ENCODE measurements at regions not wholly inside any gene's neighbourhood (a gene's known extent, or its start where the extent isn't known, plus 50 kb on each side); places are given as distances from the start of the nearest gene placed in this dataset.

DNA sequence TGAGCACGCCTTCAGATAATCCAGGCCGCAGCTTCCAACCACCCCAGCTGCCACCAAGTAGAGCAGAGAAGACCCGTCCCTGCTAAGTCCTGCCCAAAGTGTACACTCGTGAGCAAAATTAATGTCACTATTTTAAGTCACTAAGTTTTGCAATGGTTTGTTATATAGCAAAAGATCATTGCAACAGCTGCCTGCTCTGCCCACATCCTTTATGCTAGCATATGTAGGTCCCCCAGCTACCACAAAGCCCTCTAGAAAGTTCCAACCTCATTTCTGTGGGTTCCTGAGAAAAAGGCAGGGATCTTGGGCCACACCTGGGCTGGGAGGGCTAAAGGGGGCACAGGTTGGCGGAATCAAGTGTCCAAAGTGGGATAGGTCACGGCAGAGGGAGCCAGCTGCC, 346.9 kb downstream of the BCOR start:
- CTCF ChIA-PET, result no interaction called here
- H3K9me3 Mint-ChIP-seq (ENCODE audit: low read depth, unreplicated experiment), result no peaks in the 10 kb centered on the region
- no peak for DNase-seq
- H3K4me3 Mint-ChIP-seq (ENCODE audit: low read depth, unreplicated experiment), result no peak overlapping the region
- BruUV-seq (replicated peaks), result no TSS peak
- H3K27me3 Mint-ChIP-seq (ENCODE audit: unreplicated experiment), result no peaks in the 10 kb centered on the region
- H3K4me1 Mint-ChIP-seq (ENCODE audit: low read depth, unreplicated experiment), result peaks cover 26% of the 10 kb centered on the region
- intact Hi-C loops (cut with micrococcal nuclease; ENCODE audit: unreplicated experiment), result no loop called here
- H3K36me3 Mint-ChIP-seq (ENCODE audit: insufficient read depth, unreplicated experiment), result peaks cover 24% of the 10 kb centered on the region
- TF ChIP-seq, protein P1, sequence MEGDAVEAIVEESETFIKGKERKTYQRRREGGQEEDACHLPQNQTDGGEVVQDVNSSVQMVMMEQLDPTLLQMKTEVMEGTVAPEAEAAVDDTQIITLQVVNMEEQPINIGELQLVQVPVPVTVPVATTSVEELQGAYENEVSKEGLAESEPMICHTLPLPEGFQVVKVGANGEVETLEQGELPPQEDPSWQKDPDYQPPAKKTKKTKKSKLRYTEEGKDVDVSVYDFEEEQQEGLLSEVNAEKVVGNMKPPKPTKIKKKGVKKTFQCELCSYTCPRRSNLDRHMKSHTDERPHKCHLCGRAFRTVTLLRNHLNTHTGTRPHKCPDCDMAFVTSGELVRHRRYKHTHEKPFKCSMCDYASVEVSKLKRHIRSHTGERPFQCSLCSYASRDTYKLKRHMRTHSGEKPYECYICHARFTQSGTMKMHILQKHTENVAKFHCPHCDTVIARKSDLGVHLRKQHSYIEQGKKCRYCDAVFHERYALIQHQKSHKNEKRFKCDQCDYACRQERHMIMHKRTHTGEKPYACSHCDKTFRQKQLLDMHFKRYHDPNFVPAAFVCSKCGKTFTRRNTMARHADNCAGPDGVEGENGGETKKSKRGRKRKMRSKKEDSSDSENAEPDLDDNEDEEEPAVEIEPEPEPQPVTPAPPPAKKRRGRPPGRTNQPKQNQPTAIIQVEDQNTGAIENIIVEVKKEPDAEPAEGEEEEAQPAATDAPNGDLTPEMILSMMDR (IDR thresholded peaks at IDR 0.05; ENCODE audit: unreplicated experiment), result no peak
- H3K27ac Mint-ChIP-seq (ENCODE audit: unreplicated experiment), result no peak overlapping the region

DNA sequence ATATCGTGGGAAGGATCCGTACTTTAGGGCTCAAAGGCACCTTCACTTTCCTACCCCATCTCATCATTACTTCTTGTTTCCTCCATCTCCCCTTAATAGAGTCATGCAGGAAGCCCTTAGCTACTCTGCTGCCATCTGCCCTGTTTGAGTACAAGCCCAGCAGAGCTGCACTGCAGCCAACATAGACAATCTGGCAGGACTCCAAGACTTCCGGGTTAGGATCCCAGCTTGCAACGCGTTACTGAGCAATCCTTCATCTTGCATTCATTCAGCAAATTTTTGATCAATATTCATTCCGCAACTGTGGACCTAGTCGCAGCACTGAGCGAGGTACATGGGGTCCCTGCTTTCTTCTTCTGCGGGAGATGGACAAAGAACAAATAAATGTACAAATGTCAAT, 344.9 kb downstream of the BCOR start:
- CTCF ChIA-PET, result interaction anchor here (0.9 to 1.1 kb wide), 2 partner anchors 22 to 48 kb away, joined by 3 to 4 read pairs; no protein-coding TSS in a partner anchor
- Mint-ChIP-seq H3K4me3 (ENCODE audit: low read depth, unreplicated experiment) (no peak overlapping the region), H3K36me3 (ENCODE audit: insufficient read depth, unreplicated experiment) (peaks cover 28% of the 10 kb centered on the region), H3K9me3 (ENCODE audit: low read depth, unreplicated experiment) (no peaks in the 10 kb centered on the region), H3K4me1 (ENCODE audit: low read depth, unreplicated experiment) (peaks cover 21% of the 10 kb centered on the region), H3K27ac (ENCODE audit: unreplicated experiment) (peak overlapping the region; percentile 95), H3K27me3 (ENCODE audit: unreplicated experiment) (no peaks in the 10 kb centered on the region)
- DNase-seq, result peak; percentile 54
- BruUV-seq (replicated peaks), result no TSS peak
- intact Hi-C loops (cut with micrococcal nuclease; ENCODE audit: unreplicated experiment), result no loop called here
- TF ChIP-seq, protein P1 (IDR thresholded peaks at IDR 0.05; ENCODE audit: unreplicated experiment), result no peak

DNA sequence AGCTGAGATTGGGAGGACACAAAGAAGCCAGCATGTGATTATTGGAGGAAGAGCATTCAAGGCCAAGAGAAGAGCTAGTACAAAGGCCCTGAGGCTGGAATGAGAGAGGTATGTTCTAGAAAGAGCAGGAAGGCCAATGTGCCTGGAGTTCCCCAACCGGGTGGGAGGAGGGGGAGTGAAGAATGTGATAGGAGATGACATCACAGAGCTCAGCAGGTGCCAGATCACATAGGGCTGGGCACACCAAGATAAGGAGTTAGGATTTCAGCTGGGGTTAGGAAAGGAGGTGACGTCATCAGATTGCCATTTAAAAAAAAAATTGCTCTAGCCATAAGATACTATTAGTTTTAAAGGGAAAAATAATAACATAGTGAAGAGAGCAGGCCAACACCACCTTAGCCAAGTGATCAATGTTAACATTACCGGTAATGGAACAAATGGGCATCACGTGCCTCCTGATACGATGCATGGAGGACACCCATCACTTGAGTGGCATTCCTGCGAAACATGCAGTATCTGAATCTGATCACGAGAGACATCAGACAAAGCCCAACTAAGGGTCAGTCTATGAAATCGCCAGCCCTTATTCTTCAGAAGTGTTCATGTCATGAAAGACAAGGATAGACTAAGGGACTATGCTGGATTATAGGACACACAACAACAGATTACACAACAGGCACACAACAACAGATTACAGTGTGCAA, 344.3 kb downstream of the BCOR start:
- CTCF ChIA-PET, result interaction anchor here (0.9 to 1.1 kb wide), 2 partner anchors 23 to 48 kb away, joined by 3 to 4 read pairs; no protein-coding TSS in a partner anchor
- intact Hi-C loops (cut with micrococcal nuclease; ENCODE audit: unreplicated experiment), result no loop called here
- TF ChIP-seq, protein P1 (IDR thresholded peaks at IDR 0.05; ENCODE audit: unreplicated experiment), result no peak

DNA sequence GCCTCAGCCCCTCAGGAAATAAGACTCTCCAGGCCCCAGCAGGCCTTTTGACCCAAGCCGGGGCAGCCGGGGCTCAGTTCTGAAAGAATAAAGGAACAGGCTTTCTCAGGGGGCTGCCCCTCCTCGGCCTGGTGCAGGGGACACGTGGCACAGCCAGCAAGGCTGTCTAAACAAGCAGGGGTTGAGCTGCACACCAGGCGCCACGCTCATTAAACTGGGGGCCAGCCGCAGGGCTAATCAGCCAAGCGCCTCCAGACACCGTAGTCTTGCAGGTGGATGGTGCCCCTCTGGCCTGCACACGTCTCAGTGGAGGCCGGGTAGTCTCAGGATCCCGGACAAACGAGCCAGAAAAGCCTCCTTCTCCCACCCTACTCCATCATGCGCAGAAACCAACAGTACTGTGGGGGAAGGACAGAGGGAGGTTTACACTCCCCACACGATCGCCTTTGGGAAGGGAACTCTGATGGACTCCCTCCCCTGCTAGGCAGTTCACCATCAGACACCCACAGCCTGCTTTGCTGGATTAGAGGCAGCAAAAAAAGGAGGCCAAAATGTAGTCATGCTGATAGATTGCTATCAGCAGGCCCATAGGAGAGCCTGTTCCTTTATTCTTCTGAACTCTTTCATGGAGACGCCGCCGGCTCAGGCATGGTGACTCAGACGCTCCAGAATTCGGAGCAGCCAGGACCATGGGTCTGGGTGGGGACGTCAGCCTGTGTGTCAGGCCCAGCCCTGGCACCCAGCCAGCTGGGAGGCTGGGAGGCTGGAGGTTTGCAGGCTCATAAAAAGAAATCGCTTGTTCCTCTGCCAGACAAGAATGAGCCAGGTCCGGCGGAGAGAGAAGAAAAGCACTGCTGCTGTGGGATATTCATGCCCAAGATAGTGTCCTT, 342.4 kb downstream of the BCOR start:
- Mint-ChIP-seq H3K4me1 (ENCODE audit: low read depth, unreplicated experiment) (peaks cover 28% of the 10 kb centered on the region), H3K27ac (ENCODE audit: unreplicated experiment) (peak overlapping the region; percentile 74), H3K4me3 (ENCODE audit: low read depth, unreplicated experiment) (peak overlapping the region; percentile 33), H3K36me3 (ENCODE audit: insufficient read depth, unreplicated experiment) (peaks cover 28% of the 10 kb centered on the region), H3K9me3 (ENCODE audit: low read depth, unreplicated experiment) (no peaks in the 10 kb centered on the region), H3K27me3 (ENCODE audit: unreplicated experiment) (no peaks in the 10 kb centered on the region)
- TF ChIP-seq, protein P1 (IDR thresholded peaks at IDR 0.05; ENCODE audit: unreplicated experiment), result no peak
- intact Hi-C loops (cut with micrococcal nuclease; ENCODE audit: unreplicated experiment), result no loop called here
- DNase-seq, result peak; percentile 93
- BruUV-seq (replicated peaks), result TSS peak; percentile 79
- CTCF ChIA-PET, result interaction anchor here (1.0 kb wide), 1 partner anchor 19 kb away, joined by 3 read pairs; no protein-coding TSS in a partner anchor

More for the DNA sequence above, 344.3 kb downstream of the BCOR start:
- Mint-ChIP-seq H3K27me3 (ENCODE audit: unreplicated experiment) (no peaks in the 10 kb centered on the region), H3K36me3 (ENCODE audit: insufficient read depth, unreplicated experiment) (peaks cover 28% of the 10 kb centered on the region), H3K4me3 (ENCODE audit: low read depth, unreplicated experiment) (no peak overlapping the region), H3K27ac (ENCODE audit: unreplicated experiment) (peak overlapping the region; percentile 95), H3K4me1 (ENCODE audit: low read depth, unreplicated experiment) (peaks cover 28% of the 10 kb centered on the region), H3K9me3 (ENCODE audit: low read depth, unreplicated experiment) (no peaks in the 10 kb centered on the region)
- no TSS peak for BruUV-seq (replicated peaks)
- peak; percentile 65 for DNase-seq

Data from Calu3 (cell line).